GM12878 (cell line): ENCODE measurements at regions not wholly inside any gene's neighbourhood (a gene's known extent, or its start where the extent isn't known, plus 50 kb on each side); places are given as distances from the start of the nearest gene placed in this dataset.

Experiments used
- ATAC-seq: fragments of 200-7000 bp; cut with Tn5 transposase; 3 replicates; pipeline ENCODE4 v1.9.1; 2020; ENCODE audit warnings: mild to moderate bottlenecking, moderate library complexity
- BruUV-seq: library from RNA; stranded (reverse); fragments of 400-500 nt; replicated peaks from 2 replicates; lab custom pipeline; 2021; lab: Mats Ljungman, UMichigan
- CTCF ChIA-PET: fragments of 300-600 bp; sonication (Branson Sonifier 250); formaldehyde crosslinking; extraction: SDS; loops from one replicate; lab custom pipeline; 2021; ENCODE audit warnings: inconsistent platforms; lab: Yijun Ruan, JAX
- POLR2A ChIA-PET: fragments of 350-600 bp; formaldehyde crosslinking; extraction: SDS; loops from one replicate; lab custom pipeline; 2021; ENCODE audit warnings: inconsistent platforms; lab: Charles Lee
- RAD21 ChIA-PET: fragments of 300-600 bp; sonication (Branson Sonifier 250); formaldehyde crosslinking; loops from one replicate; lab custom pipeline; 2023; ENCODE audit warnings: antibody characterized with exemption; ENCODE audit not compliant: unreplicated experiment; lab: Charles Lee
- SMC1A ChIA-PET: fragments of 300-600 bp; sonication (Branson Sonifier 250); formaldehyde crosslinking; loops from one replicate; lab custom pipeline; 2023; ENCODE audit not compliant: unreplicated experiment, uncharacterized antibody; lab: Charles Lee
- DNase-seq: peaks from one replicate; pipeline ENCODE4 v3.0.0-alpha.2; 2011; ENCODE audit warnings: low read depth, low spot score
- FAIRE-seq: peaks from 3 replicates; lab custom pipeline; 2011; peaks lifted over from hg19 to GRCh38; lab: Jason Lieb, UNC
- H2AFZ ChIP-seq: 2 replicates; pipeline ENCODE4 v1.6.0; 2011; ENCODE audit warnings: low read depth, low read length, control low read depth; ENCODE audit not compliant: control insufficient read depth
- H3K27ac ChIP-seq: 2 replicates; pipeline ENCODE4 v1.5.1; 2011; ENCODE audit warnings: control low read depth; ENCODE audit not compliant: control insufficient read depth, insufficient read depth
- H3K27me3 ChIP-seq, 2 experiments: replicated peaks in 1 of 2; 2 replicates each; pipeline versions ENCODE4 v1.6.0 to v1.6.1; 2011; ENCODE audit warnings: low read length in 1 of 2; ENCODE audit not compliant: control insufficient read depth in 2 of 2, insufficient read depth in 2 of 2
- H3K36me3 ChIP-seq, 2 experiments: 2 replicates each; pipeline ENCODE4 v1.5.1; 2011; ENCODE audit warnings: low read length in 1 of 2; ENCODE audit not compliant: control insufficient read depth in 2 of 2, insufficient read depth in 2 of 2
- H3K4me1 ChIP-seq: 2 replicates; pipeline ENCODE4 v1.6.1; 2011; ENCODE audit warnings: mild to moderate bottlenecking, low read length, moderate library complexity, mixed read lengths; ENCODE audit not compliant: control insufficient read depth, insufficient read depth
- H3K4me2 ChIP-seq: 2 replicates; pipeline ENCODE4 v1.6.0; 2011; ENCODE audit warnings: control low read depth; ENCODE audit not compliant: control insufficient read depth, insufficient read depth
- H3K4me3 ChIP-seq: fragments of 200-600 bp; sonication (generic); 2 replicates; pipeline ENCODE4 v1.5.1; 2016
- H3K79me2 ChIP-seq: 2 replicates; pipeline ENCODE4 v1.6.0; 2011; ENCODE audit warnings: low read length; ENCODE audit not compliant: control insufficient read depth, insufficient read depth
- H3K9ac ChIP-seq: 2 replicates; pipeline ENCODE4 v1.8.0; 2011; ENCODE audit warnings: low read length, control low read depth, mixed read lengths; ENCODE audit not compliant: control insufficient read depth, insufficient read depth
- H3K9me3 ChIP-seq: replicated peaks from 3 replicates; pipeline ENCODE4 v1.5.1; 2011; ENCODE audit warnings: mild to moderate bottlenecking, low read length; ENCODE audit not compliant: control insufficient read depth, insufficient read depth
- H4K20me1 ChIP-seq: 2 replicates; pipeline ENCODE4 v1.6.0; 2011; ENCODE audit not compliant: control insufficient read depth, insufficient read depth
- BMI1 ChIP-seq: fragments of 450-650 bp; IDR thresholded peaks from 2 replicates; pipeline ENCODE4 v1.6.1; 2016; ENCODE audit warnings: mild to moderate bottlenecking, moderate library complexity, borderline replicate concordance
- GABPA ChIP-seq: IDR thresholded peaks from 2 replicates; pipeline ENCODE4 v1.6.1; 2014; ENCODE audit warnings: antibody characterized with exemption, low read depth, mild to moderate bottlenecking, inconsistent platforms
- GATAD2B ChIP-seq: fragments of 450-650 bp; conservative IDR thresholded peaks from 2 replicates; pipeline ENCODE4 v1.6.1; 2017; ENCODE audit warnings: low read depth, mild to moderate bottlenecking, moderate library complexity
- KLF5 ChIP-seq: fragments of 450-650 bp; IDR thresholded peaks from 2 replicates; pipeline ENCODE4 v1.6.1; 2014; ENCODE audit warnings: mild to moderate bottlenecking; ENCODE audit not compliant: partially characterized antibody
- MYB ChIP-seq: fragments of 150-350 bp; IDR thresholded peaks from 2 replicates; pipeline ENCODE4 v1.6.1; 2014; ENCODE audit warnings: mild to moderate bottlenecking, low read depth, low read length, borderline replicate concordance
- NFYA ChIP-seq: IDR thresholded peaks from 2 replicates; pipeline ENCODE4 v1.6.1; 2011; ENCODE audit warnings: low read depth, mild to moderate bottlenecking, low read length, improper control_type of control experiment, borderline replicate concordance
- NFYB ChIP-seq: IDR thresholded peaks from 2 replicates; pipeline ENCODE4 v1.6.1; 2011; ENCODE audit warnings: low read depth, mild to moderate bottlenecking, low read length, improper control_type of control experiment, moderate library complexity; ENCODE audit not compliant: insufficient read depth
- NRF1 ChIP-seq: conservative IDR thresholded peaks from 2 replicates; pipeline ENCODE4 v1.6.1; 2011; ENCODE audit warnings: mild to moderate bottlenecking, low read depth, low read length, improper control_type of control experiment
- RBBP5 ChIP-seq: fragments of 200-600 bp; sonication (generic); conservative IDR thresholded peaks from 2 replicates; pipeline ENCODE4 v1.6.1; 2016
- SPI1 ChIP-seq: IDR thresholded peaks from 2 replicates; pipeline ENCODE4 v1.6.1; 2011; ENCODE audit warnings: low read depth, mild to moderate bottlenecking, low read length, moderate library complexity, borderline replicate concordance; ENCODE audit not compliant: insufficient read depth
- ZNF217 ChIP-seq: fragments of 450-650 bp; IDR thresholded peaks from 2 replicates; pipeline ENCODE4 v1.6.1; 2017; ENCODE audit warnings: antibody characterized with exemption, mild to moderate bottlenecking
- ZNF384 ChIP-seq: IDR thresholded peaks from 2 replicates; pipeline ENCODE4 v1.6.1; 2012; ENCODE audit warnings: low read depth, mild to moderate bottlenecking, low read length, improper control_type of control experiment, borderline replicate concordance
- ZNF622 ChIP-seq: fragments of 450-650 bp; IDR thresholded peaks from 2 replicates; pipeline ENCODE4 v1.6.1; 2017; ENCODE audit warnings: mild to moderate bottlenecking, inconsistent platforms
- WGBS: methylation state at CpG from one replicate; pipeline ENCODE4 v1.1.6; 2016; ENCODE audit warnings: low lambda C conversion rate; ENCODE audit not compliant: insufficient replicate concordance, insufficient coverage; ENCODE audit errors: missing lambda C conversion rate; 5-methylcytosine and 5-hydroxymethylcytosine counted together
- in situ Hi-C: fragments of 300-500 bp; cut with MboI; formaldehyde crosslinking; loops from 9 replicates; pipeline ENCODE4 v1.14.3; 2018; ENCODE audit warnings: mixed read lengths
- intact Hi-C: fragments of 100-400 bp; cut with micrococcal nuclease; formaldehyde crosslinking; loops from one replicate; pipeline ENCODE4 v1.14.2; 2022; ENCODE audit not compliant: unreplicated experiment
- TF ChIP-seq, protein P1 (sequence below): IDR thresholded peaks from 2 replicates; pipeline ENCODE4 v1.6.1; 2011; ENCODE audit warnings: low read depth, low read length, improper control_type of control experiment, borderline replicate concordance
- TF ChIP-seq, protein P2 (sequence below): IDR thresholded peaks from 2 replicates; pipeline ENCODE4 v1.6.1; 2011; ENCODE audit warnings: low read depth, mild to moderate bottlenecking, low read length, moderate library complexity, borderline replicate concordance; ENCODE audit errors: extremely low read depth
- TF ChIP-seq, protein P3 (sequence below): fragments of 450-650 bp; IDR thresholded peaks from 2 replicates; pipeline ENCODE4 v1.6.1; 2018; ENCODE audit warnings: borderline replicate concordance, mild to moderate bottlenecking; ENCODE audit not compliant: partially characterized antibody

DNA sequence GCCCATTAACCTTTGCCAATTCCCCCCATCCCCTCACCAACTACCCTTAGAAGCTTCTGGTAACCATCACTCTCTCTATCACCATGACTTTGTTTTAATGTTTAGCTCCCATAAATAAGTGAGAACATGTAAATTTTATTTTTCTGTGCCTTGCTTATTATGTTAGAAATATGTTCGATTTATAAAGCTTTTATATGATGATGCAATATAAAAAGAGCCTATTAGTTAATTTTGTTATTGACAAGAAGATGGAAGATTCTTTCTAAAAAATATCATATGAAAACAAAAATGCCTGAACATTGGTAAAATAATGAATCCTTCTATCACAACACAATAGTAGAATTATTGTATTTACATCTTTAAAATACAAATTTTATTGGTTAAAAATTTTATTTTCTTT, 836.1 kb upstream of the TMPRSS15 start:
- Histone ChIP-seq H2AFZ (no peak overlapping the region), H3K9ac (no peak overlapping the region), H4K20me1 (no peaks in the 10 kb centered on the region), H3K27me3 (no peaks in the 10 kb centered on the region), H3K36me3 (no peaks in the 10 kb centered on the region), H3K4me3 (no peak overlapping the region), H3K4me1 (no peaks in the 10 kb centered on the region), H3K4me2 (no peak overlapping the region), H3K9me3 (no peaks in the 10 kb centered on the region; the same call in 2 of the 3 replicates), H3K27ac (no peak overlapping the region), H3K79me2 (no peaks in the 10 kb centered on the region)
- RAD21 ChIA-PET: no interaction called here
- POLR2A ChIA-PET: no interaction called here
- DNase-seq (no peak), FAIRE-seq (no peak), ATAC-seq (no peak)
- no TSS peak for BruUV-seq
- WGBS: 0% methylated on average over 1 of the region's 1 CpG
- TF ChIP-seq, protein P1, sequence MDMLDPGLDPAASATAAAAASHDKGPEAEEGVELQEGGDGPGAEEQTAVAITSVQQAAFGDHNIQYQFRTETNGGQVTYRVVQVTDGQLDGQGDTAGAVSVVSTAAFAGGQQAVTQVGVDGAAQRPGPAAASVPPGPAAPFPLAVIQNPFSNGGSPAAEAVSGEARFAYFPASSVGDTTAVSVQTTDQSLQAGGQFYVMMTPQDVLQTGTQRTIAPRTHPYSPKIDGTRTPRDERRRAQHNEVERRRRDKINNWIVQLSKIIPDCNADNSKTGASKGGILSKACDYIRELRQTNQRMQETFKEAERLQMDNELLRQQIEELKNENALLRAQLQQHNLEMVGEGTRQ: no peak
- TF ChIP-seq GATAD2B (no peak), ZNF384 (no peak), BMI1 (no peak), KLF5 (no peak), ZNF622 (no peak), NFYA (no peak), MYB (no peak), SPI1 (no peak), RBBP5 (no peak), ZNF217 (no peak), NFYB (no peak), GABPA (no peak), NRF1 (no peak)
- TF ChIP-seq, protein P2, sequence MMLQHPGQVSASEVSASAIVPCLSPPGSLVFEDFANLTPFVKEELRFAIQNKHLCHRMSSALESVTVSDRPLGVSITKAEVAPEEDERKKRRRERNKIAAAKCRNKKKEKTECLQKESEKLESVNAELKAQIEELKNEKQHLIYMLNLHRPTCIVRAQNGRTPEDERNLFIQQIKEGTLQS: no peak
- TF ChIP-seq, protein P3, sequence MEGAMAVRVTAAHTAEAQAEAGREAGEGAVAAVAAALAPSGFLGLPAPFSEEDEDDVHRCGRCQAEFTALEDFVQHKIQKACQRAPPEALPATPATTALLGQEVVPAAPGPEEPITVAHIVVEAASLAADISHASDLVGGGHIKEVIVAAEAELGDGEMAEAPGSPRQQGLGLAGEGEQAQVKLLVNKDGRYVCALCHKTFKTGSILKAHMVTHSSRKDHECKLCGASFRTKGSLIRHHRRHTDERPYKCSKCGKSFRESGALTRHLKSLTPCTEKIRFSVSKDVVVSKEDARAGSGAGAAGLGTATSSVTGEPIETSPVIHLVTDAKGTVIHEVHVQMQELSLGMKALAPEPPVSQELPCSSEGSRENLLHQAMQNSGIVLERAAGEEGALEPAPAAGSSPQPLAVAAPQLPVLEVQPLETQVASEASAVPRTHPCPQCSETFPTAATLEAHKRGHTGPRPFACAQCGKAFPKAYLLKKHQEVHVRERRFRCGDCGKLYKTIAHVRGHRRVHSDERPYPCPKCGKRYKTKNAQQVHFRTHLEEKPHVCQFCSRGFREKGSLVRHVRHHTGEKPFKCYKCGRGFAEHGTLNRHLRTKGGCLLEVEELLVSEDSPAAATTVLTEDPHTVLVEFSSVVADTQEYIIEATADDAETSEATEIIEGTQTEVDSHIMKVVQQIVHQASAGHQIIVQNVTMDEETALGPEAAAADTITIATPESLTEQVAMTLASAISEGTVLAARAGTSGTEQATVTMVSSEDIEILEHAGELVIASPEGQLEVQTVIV: no peak
- intact Hi-C loops: no loop called here
- in situ Hi-C loops: no loop called here
- SMC1A ChIA-PET: interaction anchor here (0.9 kb wide), 1 partner anchor 9 kb away, joined by 4 read pairs; no protein-coding TSS in a partner anchor
- CTCF ChIA-PET: no interaction called here
